GM12865 (cell line): ENCODE measurements at regions not wholly inside any gene's neighbourhood (a gene's known extent, or its start where the extent isn't known, plus 50 kb on each side); places are given as distances from the start of the nearest gene placed in this dataset.

Experiments used
- DNase-seq: peaks from one replicate; pipeline ENCODE4 v3.0.0; 2010; ENCODE audit warnings: low read depth
- H3K4me3 ChIP-seq: 2 replicates; pipeline ENCODE4 v1.5.1; 2011; ENCODE audit warnings: mild to moderate bottlenecking, low read depth, low read length, control low read depth
- CTCF ChIP-seq: IDR thresholded peaks from 2 replicates; pipeline ENCODE4 v1.5.1; 2011; ENCODE audit warnings: low read length, control low read depth, low read depth, inconsistent platforms; ENCODE audit not compliant: insufficient read depth; ENCODE audit errors: missing control alignments

- no peak for TF ChIP-seq CTCF
- no peak for DNase-seq
- no peak overlapping the region for H3K4me3 ChIP-seq
These were observed 275.6 kb downstream of the CCSER2 start for GRCh38 chr10:84603971-84604370.

GRCh38 chr10:84605802-84606201, 277.4 kb downstream of the CCSER2 start:
- DNase-seq: no peak
- H3K4me3 ChIP-seq: no peak overlapping the region
- no peak for TF ChIP-seq CTCF

- DNase-seq: no peak
- H3K4me3 ChIP-seq: no peak overlapping the region
- TF ChIP-seq CTCF: no peak
These were observed 278.0 kb downstream of the CCSER2 start for GRCh38 chr10:84606428-84606827.

- DNase-seq: no peak
- no peak for TF ChIP-seq CTCF
- no peak overlapping the region for H3K4me3 ChIP-seq
These were observed 278.7 kb downstream of the CCSER2 start for GRCh38 chr10:84607044-84607443.

GRCh38 chr10:84607523-84607922, 279.1 kb downstream of the CCSER2 start:
- DNase-seq: no peak
- H3K4me3 ChIP-seq: no peak overlapping the region
- TF ChIP-seq CTCF: no peak

GRCh38 chr10:84608126-84608525, 279.7 kb downstream of the CCSER2 start:
- no peak overlapping the region for H3K4me3 ChIP-seq
- DNase-seq: peak; percentile 46
- TF ChIP-seq CTCF: no peak

- peak; percentile 31 for DNase-seq
- peak; percentile 27 for TF ChIP-seq CTCF
- no peak overlapping the region for H3K4me3 ChIP-seq
These were observed 285.1 kb downstream of the CCSER2 start for GRCh38 chr10:84613336-84614021.
